Left colon (tissue), 2 donors: ENCODE measurements at regions not wholly inside any gene's neighbourhood (a gene's known extent, or its start where the extent isn't known, plus 50 kb on each side); places are given as distances from the start of the nearest gene placed in this dataset.
"Not testable (repeated sequence)": the region's sequence is repeated elsewhere in the genome, so short reads cannot be mapped to it uniquely, and the experiment has no call there.

ENCODE experiments used
- ATAC-seq: fragments of 200-7000 bp; cut with Tn5 transposase; one replicate; pipeline ENCODE4 v1.9.1; 2020; ENCODE audit warnings: mild to moderate bottlenecking, moderate library complexity
- DNase-seq, 2 donors: peaks; one replicate each; pipeline ENCODE4 v3.0.0-alpha.2; 2020
- intact Hi-C, 2 donors: fragments of 100-400 bp; cut with DNase I in 1 of 2; cut with micrococcal nuclease in 1 of 2; formaldehyde crosslinking; loops; one replicate each; pipeline versions ENCODE4 v1.11.2 to v1.14.0; 2022; cut with DNase I, micrococcal nuclease
- donor health status: DM: no; HTN: no; CAD: no.
- donor health status: DM: yes; HTN: yes; CAD: no.

DNA sequence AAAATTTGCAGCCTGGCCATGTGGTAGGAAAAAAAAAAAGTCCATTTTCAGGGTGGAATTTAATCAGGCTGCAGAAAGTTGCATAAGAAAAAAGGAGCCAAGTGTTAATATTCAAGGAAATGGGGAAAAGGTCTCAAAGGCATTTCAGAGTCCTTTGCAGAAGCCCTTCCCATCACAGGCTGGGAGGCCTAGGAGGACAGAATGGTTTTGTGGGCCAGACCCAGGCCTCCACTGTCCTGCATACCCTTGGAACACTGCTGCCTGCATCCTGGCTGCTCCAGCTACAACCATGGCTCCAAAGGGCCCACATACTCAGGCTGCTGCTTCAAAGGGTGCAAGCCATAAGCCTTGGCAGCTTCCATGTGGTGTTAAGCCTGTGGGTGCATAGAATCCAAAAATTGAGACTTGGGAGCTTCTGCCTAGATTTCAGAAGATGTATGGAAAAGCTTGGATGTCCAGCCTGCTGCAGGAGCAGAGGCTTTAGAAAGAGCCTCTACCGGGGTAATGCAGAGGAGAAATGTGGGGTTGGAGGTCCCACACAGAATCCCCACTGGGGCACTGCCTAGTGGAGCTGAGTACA, 239.0 kb upstream of the STXBP5 start:
- DNase-seq: no peak
- intact Hi-C loops: no loop called here
- no peak for ATAC-seq

DNA sequence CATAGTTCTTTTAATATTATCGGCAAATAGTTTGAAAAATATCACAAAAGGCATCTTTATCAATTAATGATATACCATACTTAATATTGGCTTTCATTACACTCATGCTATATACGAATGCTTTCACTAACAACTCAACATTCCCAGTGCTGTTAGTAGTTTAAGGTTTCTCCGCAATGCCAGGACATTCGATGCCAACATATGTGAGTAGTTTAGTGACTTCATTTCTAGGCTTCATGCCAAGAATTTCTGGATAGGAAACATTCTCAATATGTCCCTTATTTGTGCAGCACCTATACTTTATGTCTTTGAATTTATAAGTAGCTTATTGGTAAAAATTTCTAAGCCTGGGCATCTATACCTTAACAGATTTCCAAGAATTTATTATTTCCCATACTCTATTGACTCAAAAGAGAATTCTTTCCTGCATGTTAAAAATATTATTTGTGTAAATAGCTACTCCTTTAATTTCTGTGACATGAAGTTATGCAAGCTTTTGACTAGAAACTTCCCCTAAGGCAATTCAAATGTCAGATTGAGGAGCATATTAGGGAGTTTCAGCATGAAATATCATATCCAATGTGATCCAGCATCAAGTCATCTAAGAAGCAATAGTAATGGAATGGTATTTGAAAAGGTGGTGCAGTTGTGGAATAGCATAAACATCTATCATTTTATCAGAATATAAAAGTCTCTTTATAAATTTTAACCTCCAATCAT, 236.0 kb upstream of the STXBP5 start:
- DNase-seq (no peak), ATAC-seq (no peak)
- intact Hi-C loops: no loop called here

DNA sequence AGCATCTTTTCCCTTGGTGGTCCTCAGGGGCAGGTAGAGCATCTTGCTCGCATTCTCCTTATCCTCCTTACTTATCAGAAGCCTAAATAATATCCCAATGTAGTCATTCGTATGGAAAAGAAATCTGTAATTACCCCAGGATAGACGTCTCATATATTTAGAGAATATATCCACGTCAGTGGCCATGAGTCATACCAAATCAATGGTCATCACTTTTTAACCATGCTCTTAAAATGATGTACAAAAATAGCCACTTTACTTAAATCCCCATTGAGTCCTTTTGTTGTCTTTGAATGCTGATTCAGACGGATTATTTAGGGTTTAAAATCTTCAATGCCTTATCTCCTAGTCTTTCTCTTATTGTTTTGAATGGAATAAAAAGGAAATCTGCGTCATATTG, 231.7 kb upstream of the STXBP5 start:
- ATAC-seq (no peak), DNase-seq (no peak)
- intact Hi-C loops: no loop called here

DNA sequence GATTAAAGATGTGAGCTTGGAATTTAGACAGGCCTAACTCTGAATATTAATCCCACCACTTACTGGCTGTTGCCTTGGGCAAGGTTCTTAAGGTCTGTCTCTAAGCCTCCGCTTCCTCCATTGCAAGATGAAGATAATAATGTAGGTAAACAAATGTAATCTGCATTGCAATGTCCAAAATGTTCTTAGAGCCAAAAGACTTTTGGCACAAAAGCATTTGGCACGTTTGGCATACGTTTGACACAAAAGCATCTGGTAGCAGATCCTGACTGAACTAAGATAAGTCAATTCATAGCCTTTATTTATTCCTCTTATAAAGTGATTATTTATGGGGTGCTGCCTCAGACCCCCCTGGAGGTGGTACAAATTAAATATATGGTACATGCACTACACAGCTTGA, 229.9 kb upstream of the STXBP5 start:
- intact Hi-C loops: no loop called here
- ATAC-seq (no peak), DNase-seq (no peak)

DNA sequence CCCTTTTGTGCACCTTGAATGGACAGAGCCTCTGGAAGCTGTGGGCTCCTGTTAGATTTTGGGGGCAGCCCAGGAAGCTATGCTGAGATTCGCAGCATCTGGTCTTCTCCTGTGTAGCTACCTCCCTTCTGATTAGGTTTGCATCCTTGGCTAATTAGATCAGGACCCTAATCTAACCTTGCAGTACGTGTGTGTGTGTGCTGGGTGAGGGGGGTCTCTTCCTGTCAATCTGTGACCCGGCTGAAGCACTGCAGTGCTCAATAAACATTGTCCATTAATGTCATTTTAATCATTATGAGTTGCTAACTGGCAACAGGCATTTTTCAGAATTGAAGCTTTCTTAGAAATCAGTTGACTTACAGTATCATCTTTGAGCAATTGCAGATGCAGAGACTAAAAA, 229.1 kb upstream of the STXBP5 start:
- DNase-seq (no peak), ATAC-seq (no peak)
- intact Hi-C loops: no loop called here

DNA sequence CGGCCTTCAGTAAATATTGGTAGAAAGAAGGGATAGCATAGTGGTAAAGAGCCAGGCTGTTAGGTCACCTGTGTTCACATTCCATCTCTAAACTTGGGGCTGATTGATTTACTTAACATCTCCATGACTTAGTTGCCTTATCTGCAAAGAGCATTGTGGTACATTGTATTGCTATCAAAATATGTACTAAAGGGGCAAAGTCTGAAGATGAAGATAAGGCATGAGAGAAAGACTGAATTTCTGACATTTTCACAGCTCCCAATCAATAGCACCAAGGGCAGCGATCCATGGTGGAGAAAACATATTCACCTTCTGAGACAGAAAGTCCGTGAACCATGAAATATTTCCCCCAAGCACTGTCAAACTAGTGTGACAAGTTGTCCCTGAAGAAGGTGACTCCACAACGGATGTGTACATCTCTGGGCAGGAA, 223.3 kb upstream of the STXBP5 start:
- DNase-seq: no peak
- intact Hi-C loops: no loop called here
- ATAC-seq: no peak

DNA sequence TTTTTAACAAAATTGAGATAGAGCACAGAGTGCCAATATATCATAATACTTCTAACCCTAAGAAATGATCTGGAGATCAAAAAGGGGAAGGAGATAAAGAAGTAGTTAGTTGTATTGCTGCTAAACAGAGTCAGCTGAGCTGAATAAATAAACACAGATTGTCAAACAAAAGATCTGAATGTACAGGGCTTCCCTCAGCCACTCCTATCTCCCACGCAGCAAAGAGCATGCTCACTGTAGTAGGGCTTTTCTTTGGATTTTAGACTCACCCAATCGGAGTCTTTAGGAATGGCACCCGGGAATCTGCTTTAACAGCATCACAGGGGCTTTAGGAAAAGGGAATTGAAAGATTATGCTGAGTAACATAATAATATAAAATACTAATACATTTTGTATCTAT, 222.2 kb upstream of the STXBP5 start:
- DNase-seq (no peak), ATAC-seq (peak; percentile 71)
- intact Hi-C loops: no loop called here

DNA sequence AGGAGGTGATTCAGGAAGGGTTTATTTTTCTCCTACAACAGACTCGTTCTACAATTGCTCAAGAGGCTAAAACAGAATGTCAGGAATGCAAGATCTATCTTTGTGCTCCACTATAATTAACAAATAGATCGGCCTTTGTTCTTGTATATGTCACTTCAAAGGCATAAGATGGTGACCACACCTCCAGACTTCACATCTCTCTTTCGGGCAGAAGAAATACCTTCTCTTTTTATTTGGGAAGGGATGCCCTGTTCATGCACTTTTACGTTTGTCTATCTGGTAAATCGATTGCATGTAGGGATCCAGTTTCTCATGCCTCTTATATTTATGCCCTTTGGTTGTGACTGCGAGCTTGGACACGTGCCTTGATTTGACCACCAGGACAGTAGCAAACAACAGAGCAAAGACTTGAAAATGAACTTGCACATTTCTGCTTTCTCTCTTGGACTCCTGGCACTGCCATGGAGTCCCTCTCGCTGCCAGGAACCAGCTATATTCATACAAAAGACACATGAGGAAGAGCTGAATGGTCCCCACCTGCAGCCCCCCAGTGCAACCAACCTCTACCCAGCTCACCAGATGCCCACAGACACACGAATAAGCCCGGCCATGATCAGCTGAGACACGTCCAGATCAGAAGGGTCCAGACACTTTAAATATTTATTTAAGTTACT, 219.8 kb upstream of the STXBP5 start:
- intact Hi-C loops: no loop called here
- ATAC-seq: peak; percentile 6
- no peak for DNase-seq

DNA sequence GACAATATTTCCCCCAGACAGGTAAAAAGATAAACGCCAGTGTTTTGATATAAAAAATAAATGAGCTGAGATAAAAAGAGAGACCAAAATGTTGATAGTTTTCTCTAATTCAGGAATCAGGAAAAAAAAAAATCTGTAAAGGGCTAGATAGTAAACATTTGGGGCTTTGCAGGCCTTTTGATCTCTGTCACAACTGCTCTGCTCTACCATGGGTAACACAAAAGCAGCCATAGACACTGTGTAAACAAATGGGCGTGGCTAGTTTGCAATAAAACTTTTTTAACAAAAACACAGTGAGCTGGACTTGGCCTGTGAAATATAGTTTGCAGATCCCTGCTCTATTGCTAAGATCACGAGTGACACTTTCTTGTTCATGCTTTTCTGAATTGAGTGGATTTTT, 219.1 kb upstream of the STXBP5 start:
- intact Hi-C loops: no loop called here
- ATAC-seq (peak; percentile 97), DNase-seq (no peak)

DNA sequence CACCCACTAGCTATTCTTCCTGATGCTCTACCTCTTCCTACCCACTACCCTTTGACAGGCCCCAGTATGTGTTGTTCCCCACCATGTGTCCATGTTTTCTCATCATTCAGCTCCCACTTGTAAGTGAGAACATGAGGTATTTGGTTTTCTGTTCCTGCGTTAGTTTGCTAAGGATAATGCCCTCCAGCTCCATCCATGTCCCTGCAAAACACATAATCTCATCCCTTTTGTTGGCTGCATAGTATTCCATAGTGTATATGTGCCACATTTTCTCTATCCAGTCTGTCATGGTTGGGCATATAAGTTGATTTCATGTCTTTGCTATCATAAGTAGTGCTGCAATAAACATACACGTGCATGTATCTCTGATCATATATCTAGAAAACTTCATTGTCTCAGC, 218.3 kb upstream of the STXBP5 start:
- ATAC-seq (no peak), DNase-seq (no peak)
- intact Hi-C loops: no loop called here

DNA sequence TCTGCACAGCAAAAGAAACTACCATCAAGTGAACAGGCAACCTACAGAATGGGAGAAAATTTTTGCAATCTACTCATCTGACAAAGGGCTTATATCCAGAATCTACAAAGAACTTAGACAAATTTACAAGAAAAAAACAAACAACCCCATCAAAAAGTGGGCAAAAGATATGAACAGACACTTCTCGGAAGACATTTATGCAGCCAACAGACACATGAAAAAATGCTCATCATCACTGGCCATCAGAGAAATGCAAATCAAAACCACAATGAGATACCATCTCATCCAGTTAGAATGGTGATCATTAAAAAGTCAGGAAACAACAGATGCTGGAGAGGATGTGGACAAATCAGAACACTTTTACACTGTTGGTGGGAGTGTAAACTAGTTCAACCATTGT, 216.3 kb upstream of the STXBP5 start:
- ATAC-seq, DNase-seq, intact Hi-C loops: not testable (repeated sequence)

DNA sequence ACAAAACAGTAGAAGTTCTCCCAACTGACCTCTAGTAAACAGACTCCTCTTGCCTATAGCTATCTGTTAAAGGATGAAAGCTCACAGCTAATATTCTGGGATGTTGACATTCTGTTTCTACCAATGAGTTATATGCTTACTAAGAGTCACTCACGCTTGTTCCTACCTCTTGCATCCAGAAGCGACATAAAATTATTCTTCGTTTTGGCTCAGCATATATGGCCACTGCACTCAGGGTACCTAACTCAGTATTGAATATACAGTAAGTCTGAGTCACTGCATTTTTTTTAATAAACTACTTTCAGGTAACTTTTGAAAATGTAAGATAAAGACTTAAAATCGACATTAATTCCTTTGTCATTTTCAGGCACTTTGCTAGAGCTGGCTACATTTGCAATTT, 214.4 kb upstream of the STXBP5 start:
- ATAC-seq (no peak), DNase-seq (no peak)
- intact Hi-C loops: no loop called here

DNA sequence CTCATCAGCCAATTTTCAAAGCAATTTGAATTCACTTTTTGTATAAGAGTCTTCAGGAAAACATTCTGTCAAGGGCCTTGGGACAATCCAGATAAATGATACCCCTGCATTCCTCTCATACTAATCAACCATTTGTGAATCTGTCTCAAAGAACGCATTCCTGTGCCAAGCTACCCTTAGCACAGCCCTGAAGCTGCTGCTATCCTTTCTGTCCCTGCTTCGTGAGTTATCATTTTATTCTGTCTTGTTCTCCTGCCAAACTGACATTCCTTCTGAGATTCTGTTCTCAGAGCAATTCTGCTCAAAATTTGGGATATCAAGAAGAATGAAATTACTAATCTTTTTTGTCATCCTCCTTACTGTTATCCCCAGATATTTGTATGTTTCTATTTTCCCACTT, 213.9 kb upstream of the STXBP5 start:
- ATAC-seq (no peak), DNase-seq (no peak)
- intact Hi-C loops: no loop called here

DNA sequence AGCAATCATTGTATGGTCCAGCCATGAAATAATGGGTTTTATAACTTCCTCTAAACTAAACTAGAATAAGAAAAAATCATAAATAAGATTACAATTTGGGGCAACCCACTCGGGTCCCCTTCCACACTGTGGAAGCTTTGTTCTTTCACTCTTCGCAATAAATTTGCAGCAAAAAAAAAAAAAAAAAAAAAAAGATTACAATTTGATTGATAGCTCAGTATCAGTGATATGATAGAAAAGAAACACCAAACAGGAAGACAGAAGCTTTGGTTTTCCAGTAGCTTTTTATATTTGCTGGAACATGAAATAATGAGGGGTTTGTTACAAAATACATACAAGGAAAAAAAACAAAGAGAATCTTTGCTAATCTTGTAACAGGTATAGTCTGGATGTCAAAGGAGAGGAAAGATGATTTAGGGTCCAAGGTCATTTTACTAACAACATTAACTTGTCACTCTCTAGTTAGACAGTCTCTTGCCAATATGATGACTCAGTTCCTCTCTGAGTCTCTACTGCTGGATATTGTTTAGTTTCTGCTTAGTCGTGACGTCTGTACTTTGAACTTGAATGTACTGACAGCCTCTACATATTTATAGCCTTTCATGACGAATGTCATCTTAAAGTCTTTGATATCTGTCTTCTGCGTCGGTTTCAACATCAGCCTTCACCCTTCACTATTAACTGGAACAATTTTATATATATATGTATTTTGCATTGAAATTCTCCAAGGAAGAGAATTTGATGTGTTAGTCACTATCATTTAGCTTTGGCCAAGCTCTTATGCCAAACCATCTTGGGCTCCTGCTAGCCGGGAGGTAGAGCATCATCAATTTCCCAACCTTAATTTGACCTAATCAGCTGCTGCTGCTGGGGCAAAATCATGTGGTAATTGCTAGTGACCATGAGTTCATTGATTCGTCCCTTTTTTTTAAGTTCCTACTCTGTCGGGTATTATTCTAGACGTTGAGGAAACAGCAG, 213.1 kb upstream of the STXBP5 start:
- ATAC-seq (peak; percentile 90), DNase-seq (no peak)
- intact Hi-C loops: no loop called here

DNA sequence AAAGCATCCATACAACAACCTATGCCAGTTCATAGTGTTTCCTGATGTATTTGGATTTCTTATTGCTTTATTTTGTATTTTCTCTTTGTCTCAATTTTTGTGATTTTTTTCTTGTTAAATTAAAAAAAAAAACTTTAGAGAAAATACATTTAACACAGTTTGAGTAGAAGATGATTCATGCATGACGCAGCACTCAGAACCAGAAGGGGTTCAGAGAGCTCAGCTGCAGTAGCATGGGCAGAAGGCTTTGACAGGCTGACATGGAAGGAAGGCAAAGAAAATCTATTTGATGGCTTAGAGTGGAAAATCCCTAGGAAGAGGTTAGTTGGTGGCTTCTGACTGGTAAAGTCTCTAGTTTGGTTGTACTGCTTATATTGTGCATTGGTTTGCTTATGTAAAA, 207.2 kb upstream of the STXBP5 start:
- ATAC-seq: no peak
- intact Hi-C loops: no loop called here

DNA sequence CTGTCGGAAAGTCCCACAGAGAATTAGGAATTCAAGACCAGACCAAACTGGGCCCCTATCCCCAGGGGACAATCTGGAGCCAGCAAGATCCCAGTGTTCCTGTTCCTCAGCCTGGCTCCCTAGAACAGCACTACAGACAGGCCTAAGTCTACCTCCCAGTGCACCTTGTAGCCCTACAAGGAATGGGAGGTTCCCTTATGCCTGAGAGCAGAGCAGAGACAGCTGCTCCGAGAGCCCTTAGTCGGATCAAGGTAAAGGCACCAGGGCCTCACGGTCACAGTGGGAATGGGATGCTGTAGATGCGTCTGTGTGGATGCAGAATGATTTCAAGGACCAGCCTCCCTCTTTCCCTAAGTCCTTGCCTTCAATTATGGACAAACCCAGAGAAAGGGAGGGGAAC, 204.5 kb upstream of the STXBP5 start:
- DNase-seq (no peak), ATAC-seq (no peak)
- intact Hi-C loops: no loop called here

More for the DNA sequence above, 207.2 kb upstream of the STXBP5 start:
- DNase-seq: no peak

DNA sequence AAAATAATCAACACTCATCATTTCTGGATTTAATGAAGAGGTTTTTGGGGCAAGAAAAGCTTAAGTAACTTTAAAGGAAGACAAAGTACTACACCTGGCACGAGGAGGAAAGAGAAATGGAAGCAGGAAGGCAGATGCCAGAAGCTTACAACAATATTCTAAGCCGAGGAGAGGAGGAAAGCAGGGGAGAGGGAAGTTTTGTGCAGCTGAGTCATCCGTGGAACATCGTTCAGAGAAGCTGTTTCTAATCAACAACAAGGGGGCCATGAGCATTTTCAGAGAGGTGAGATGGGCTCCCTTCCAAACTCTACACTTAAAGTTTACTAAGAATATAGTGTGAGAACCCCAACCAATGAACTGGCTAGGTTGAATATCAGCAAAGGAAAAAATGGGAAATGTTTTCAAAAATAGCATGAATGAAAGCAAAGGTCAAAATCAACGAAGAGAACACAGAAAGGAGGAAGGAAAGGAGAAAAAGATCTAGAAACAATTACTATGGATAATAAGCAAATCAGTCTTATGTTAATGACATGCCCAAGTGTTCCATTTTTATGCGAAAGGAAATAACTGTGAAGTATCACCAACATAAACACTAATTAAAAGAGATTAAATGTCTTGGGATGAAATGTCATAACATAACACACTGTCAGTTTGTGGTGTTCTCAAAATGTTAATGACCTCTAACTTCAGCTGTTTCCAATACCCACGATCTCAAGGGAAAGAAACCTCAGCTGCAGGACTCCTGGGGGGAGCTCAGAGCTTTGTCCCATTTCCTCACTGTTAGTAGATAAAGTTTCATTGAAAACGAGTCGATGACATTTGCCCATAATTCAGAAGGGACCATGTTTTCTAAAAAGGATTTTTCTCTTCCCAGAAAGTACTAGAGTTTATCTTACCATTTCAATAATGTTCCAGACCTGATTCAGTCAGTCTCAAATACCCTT, 203.4 kb upstream of the STXBP5 start:
- ATAC-seq (no peak), DNase-seq (no peak)
- intact Hi-C loops: no loop called here

DNA sequence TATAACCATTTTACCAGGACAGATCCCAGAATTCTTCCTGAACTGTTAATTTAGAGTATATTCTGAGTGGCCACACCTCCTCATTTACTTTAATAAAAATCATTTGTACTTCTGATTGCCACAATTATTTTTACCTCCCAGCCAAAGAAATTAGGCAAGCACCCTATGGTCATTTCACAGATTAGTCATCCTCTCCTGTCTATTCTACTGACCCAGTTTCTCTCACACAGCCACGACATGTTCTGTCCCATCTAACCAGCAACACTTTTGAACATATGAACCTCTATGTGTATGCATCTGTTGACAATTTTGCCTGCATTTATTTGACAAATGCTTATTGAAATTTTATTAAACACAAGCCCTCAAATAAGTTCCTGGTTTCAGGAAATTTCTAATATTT, 202.6 kb upstream of the STXBP5 start:
- DNase-seq (no peak), ATAC-seq (no peak)
- intact Hi-C loops: no loop called here
